ENCODE measurements at regions not wholly inside any gene's neighbourhood (a gene's known extent, or its start where the extent isn't known, plus 50 kb on each side); places are given as distances from the start of the nearest gene placed in this dataset.
"Not testable (repeated sequence)": the region's sequence is repeated elsewhere in the genome, so short reads cannot be mapped to it uniquely, and the experiment has no call there.

DNA sequence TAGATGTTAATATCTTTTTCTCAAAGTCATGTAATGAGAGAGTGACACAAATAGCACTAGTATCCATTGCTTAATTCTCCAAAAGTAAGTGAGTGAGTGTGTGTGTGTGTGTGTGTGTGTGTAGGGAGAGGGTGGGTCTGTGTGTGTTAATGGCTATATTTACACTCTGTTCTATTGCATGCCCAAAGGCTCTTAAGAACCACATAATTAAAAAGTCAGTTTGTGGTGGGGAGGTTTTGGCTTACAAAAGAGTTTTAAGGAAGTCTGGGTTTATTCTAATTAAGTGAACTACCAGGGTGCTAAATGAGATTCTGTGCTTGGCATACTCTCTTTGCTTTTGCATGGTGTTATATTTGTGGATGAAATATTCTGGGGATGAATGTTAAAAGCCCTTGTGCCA, 1897.6 kb upstream of the FLRT2 start:
- Histone ChIP-seq H3K27ac (no peak overlapping the region), H3K4me2 (no peak overlapping the region), H3K4me1 (no peaks in the 10 kb centered on the region), H3K9me3 (no peaks in the 10 kb centered on the region), H3K4me3 (no peak overlapping the region)
- DNase-seq (ENCODE audit: low read depth in 1 of 2, low spot score in 1 of 2) = no peak
- no peak for FAIRE-seq
- ChIA-PET POLR2A (no interaction called here), CTCF (no interaction called here)
- no peak for TF ChIP-seq POLR2AphosphoS2 (conservative IDR thresholded peaks at IDR 0.05; ENCODE audit: low read length)
- TF ChIP-seq CEBPB (IDR thresholded peaks at IDR 0.05) = no peak
- no peak for TF ChIP-seq SREBF2 (IDR thresholded peaks at IDR 0.05)
- no peak for ATAC-seq

DNA sequence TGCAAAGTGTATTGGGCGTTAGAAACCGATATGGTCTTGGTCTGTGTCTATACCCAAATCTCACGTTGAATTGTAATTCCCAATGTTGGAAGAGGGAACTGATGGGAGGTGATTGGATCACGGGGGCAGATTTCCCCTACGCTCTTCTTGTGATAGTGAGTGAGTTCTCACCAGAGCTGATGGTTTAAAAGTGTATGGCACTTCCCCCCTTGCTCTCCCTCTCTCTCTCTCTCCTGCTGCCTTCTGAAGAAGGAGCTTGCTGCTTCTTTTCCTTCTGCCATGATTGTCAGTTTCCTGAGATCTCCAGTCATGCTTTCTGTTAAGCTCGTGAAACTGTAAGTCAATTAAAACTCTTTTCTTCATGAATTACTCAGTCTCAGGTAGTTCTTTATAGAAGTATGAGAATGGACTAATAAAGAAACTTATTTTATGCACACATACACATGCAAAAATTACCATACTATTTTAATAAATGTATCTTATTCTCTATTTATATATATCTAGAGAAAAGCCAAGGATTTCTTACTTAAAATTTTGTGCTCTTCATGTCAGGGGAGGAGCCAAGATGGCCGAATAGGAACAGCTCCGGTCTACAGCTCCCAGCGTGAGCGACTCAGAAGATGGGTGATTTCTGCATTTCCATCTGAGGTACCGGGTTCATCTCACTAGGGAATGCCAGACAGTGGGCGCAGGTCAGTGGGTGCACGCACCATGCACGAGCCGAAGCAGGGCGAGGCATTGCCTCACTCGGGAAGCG, 1891.0 kb upstream of the FLRT2 start:
- POLR2A ChIA-PET = no interaction called here
- DNase-seq (ENCODE audit: low read depth in 1 of 2, low spot score in 1 of 2) = peak in 1 of 2 experiments; percentile 7
- ATAC-seq = peak in 1 of 2 experiments; percentile 48; a peak in 2 of 6 replicates
- Histone ChIP-seq H3K27ac (peak overlapping the region; percentile 54 to 55; a peak in 4 of 6 replicates), H3K4me3 (peak overlapping the region; percentile 38), H3K4me1 (no peaks in the 10 kb centered on the region), H3K9me3 (no peaks in the 10 kb centered on the region), H3K4me2 (peak overlapping the region; percentile 26)
- TF ChIP-seq CHD2 (IDR thresholded peaks at IDR 0.05; ENCODE audit: low read length, partially characterized antibody) (no peak), KDM5A (IDR thresholded peaks at IDR 0.05) (no peak), JUNB (IDR thresholded peaks at IDR 0.05) (no peak), TFCP2L1 (CRISPR knock-in tag; IDR thresholded peaks at IDR 0.05) (no peak), RCOR1 (IDR thresholded peaks at IDR 0.05; ENCODE audit: low read depth, low read length) (no peak), MAZ (IDR thresholded peaks at IDR 0.05; ENCODE audit: borderline replicate concordance, low read depth, low read length) (no peak), FOSB (CRISPR knock-in tag; IDR thresholded peaks at IDR 0.05) (no peak), SMC3 (IDR thresholded peaks at IDR 0.05) (no peak), BHLHE40 (IDR thresholded peaks at IDR 0.05; ENCODE audit: low read depth, low read length) (no peak), RFX5 (IDR thresholded peaks at IDR 0.05) (no peak), CBX2 (IDR thresholded peaks at IDR 0.05; ENCODE audit: borderline replicate concordance, low read depth) (no peak), HEYL (CRISPR knock-in tag; IDR thresholded peaks at IDR 0.05) (no peak)
- TF ChIP-seq, protein P1, sequence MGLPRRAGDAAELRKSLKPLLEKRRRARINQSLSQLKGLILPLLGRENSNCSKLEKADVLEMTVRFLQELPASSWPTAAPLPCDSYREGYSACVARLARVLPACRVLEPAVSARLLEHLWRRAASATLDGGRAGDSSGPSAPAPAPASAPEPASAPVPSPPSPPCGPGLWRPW (IDR thresholded peaks at IDR 0.05) = no peak
- TF ChIP-seq, protein P2, sequence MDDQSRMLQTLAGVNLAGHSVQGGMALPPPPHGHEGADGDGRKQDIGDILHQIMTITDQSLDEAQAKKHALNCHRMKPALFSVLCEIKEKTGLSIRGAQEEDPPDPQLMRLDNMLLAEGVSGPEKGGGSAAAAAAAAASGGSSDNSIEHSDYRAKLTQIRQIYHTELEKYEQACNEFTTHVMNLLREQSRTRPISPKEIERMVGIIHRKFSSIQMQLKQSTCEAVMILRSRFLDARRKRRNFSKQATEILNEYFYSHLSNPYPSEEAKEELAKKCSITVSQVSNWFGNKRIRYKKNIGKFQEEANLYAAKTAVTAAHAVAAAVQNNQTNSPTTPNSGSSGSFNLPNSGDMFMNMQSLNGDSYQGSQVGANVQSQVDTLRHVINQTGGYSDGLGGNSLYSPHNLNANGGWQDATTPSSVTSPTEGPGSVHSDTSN (IDR thresholded peaks at IDR 0.05) = no peak
- TF ChIP-seq, protein P3, sequence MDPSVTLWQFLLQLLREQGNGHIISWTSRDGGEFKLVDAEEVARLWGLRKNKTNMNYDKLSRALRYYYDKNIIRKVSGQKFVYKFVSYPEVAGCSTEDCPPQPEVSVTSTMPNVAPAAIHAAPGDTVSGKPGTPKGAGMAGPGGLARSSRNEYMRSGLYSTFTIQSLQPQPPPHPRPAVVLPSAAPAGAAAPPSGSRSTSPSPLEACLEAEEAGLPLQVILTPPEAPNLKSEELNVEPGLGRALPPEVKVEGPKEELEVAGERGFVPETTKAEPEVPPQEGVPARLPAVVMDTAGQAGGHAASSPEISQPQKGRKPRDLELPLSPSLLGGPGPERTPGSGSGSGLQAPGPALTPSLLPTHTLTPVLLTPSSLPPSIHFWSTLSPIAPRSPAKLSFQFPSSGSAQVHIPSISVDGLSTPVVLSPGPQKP (IDR thresholded peaks at IDR 0.05; ENCODE audit: low read depth, low read length) = no peak
- TF ChIP-seq, protein P4, sequence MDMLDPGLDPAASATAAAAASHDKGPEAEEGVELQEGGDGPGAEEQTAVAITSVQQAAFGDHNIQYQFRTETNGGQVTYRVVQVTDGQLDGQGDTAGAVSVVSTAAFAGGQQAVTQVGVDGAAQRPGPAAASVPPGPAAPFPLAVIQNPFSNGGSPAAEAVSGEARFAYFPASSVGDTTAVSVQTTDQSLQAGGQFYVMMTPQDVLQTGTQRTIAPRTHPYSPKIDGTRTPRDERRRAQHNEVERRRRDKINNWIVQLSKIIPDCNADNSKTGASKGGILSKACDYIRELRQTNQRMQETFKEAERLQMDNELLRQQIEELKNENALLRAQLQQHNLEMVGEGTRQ (IDR thresholded peaks at IDR 0.05) = no peak
- TF ChIP-seq, protein P5, sequence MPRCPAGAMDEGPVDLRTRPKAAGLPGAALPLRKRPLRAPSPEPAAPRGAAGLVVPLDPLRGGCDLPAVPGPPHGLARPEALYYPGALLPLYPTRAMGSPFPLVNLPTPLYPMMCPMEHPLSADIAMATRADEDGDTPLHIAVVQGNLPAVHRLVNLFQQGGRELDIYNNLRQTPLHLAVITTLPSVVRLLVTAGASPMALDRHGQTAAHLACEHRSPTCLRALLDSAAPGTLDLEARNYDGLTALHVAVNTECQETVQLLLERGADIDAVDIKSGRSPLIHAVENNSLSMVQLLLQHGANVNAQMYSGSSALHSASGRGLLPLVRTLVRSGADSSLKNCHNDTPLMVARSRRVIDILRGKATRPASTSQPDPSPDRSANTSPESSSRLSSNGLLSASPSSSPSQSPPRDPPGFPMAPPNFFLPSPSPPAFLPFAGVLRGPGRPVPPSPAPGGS (IDR thresholded peaks at IDR 0.05) = no peak
- TF ChIP-seq, protein P6, sequence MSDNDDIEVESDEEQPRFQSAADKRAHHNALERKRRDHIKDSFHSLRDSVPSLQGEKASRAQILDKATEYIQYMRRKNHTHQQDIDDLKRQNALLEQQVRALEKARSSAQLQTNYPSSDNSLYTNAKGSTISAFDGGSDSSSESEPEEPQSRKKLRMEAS (IDR thresholded peaks at IDR 0.05) = no peak
- CTCF ChIA-PET = no interaction called here
- 13% methylated on average over 18 of the region's 18 CpGs for WGBS (ENCODE audit: missing lambda C conversion rate)
- FAIRE-seq = no peak

DNA sequence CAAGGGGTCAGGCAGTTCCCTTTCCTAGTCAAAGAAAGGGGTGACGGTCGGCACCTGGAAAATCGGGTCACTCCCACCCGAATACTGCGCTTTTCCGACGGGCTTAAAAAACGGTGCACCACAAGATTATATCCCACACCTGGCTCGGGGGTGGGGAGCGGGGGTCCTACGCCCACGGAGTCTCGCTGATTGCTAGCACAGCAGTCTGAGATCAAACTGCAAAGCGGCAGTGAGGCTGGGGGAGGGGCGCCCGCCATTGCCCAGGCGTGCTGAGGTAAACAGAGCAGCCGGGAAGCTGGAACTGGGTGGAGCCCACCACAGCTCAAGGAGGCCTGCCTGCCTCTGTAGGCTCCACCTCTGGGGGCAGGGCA, 1890.5 kb upstream of the FLRT2 start:
- POLR2A ChIA-PET, H3K4me2 ChIP-seq, ATAC-seq, H3K9me3 ChIP-seq, CTCF ChIA-PET, H3K4me1 ChIP-seq, FAIRE-seq: not testable (repeated sequence)
- Histone ChIP-seq H3K27ac (peak overlapping the region; percentile 54 to 55; a peak in 4 of 6 replicates), H3K4me3 (peak overlapping the region; percentile 38)
- 31% methylated on average over 6 of the region's 18 CpGs for WGBS (ENCODE audit: missing lambda C conversion rate)
- DNase-seq (ENCODE audit: low read depth in 1 of 2, low spot score in 1 of 2) = peak in 1 of 2 experiments; percentile 6
